ENCODE measurements at regions not wholly inside any gene's neighbourhood (a gene's known extent, or its start where the extent isn't known, plus 50 kb on each side); places are given as distances from the start of the nearest gene placed in this dataset.

DNA sequence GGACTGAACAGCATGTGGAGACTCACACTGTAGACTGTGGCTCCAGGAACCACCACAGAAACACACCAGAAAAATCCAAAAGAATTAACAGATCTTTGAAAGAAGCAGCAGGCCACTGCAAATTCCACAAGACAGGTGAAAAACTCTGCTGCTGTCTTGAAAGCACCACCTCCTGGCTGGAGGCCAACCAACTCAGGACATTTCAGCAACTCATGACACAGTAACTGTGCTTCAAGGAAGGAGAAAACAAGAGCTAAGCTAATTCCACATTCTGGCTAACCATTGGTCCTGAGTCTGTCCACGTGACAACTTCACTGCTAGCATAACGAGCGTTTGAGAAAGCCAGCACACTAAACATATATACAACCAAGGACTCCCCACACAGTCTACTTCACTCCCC, 625.1 kb downstream of the PRELID2 start:
- H3K4me1 ChIP-seq (replicated peaks in 1 of 2; ENCODE audit: control insufficient read depth in 2 of 2, insufficient read depth in 2 of 2, low read length in 2 of 2): no peaks in the 10 kb centered on the region
- H4K20me1 ChIP-seq (replicated peaks; ENCODE audit: control insufficient read depth, insufficient read depth, low read length): no peaks in the 10 kb centered on the region
- ATAC-seq (no peak), DNase-seq (ENCODE audit: extremely low read depth in 1 of 4, low spot score in 3 of 4) (no peak), FAIRE-seq (no peak)
- no peaks in the 10 kb centered on the region for H3K9me1 ChIP-seq (ENCODE audit: control insufficient read depth, insufficient read depth, low read length)
- no peaks in the 10 kb centered on the region for H3K27me3 ChIP-seq (ENCODE audit: control insufficient read depth in 2 of 2, insufficient read depth in 2 of 2, low read length in 2 of 2)
- in situ Hi-C loops (cut with MboI): no loop called here
- 0 out of 2 replicates have a peak, but pooled peaks cover 2% of the 10 kb centered on the region for H3K9me3 ChIP-seq (replicated peaks; ENCODE audit: control insufficient read depth, insufficient read depth, low read depth, low read length)
- ChIA-PET POLR2A (no interaction called here), CTCF (ENCODE audit: low intra/inter-chr PET ratio) (no interaction called here)
- no peak overlapping the region for H3K4me2 ChIP-seq (ENCODE audit: insufficient read depth, low read length)
- no peak overlapping the region for H3K9ac ChIP-seq (ENCODE audit: insufficient read depth in 1 of 2, low read depth in 2 of 2, low read length in 2 of 2)
- no TSS peak for BruUV-seq (replicated peaks)
- H3K4me3 ChIP-seq: no peak overlapping the region
- 0% methylated on average over 3 of the region's 3 CpGs for WGBS (ENCODE audit: insufficient coverage, low coverage, missing lambda C conversion rate)
- no peaks in the 10 kb centered on the region for H3K79me2 ChIP-seq (ENCODE audit: control insufficient read depth, insufficient read depth, low read length)
- intact Hi-C loops (cut with micrococcal nuclease): no loop called here
- H3K36me3 ChIP-seq (ENCODE audit: control insufficient read depth, insufficient read depth, low read length): no peaks in the 10 kb centered on the region
- H3K27ac ChIP-seq (ENCODE audit: extremely low read depth, low read depth, low read length): no peak overlapping the region
- no peak overlapping the region for H2AFZ ChIP-seq (ENCODE audit: low read depth, low read length)
- TF ChIP-seq ZNF407 (IDR thresholded peaks at IDR 0.05; ENCODE audit: low read depth) (no peak), CAMTA2 (CRISPR knock-in tag; conservative IDR thresholded peaks at IDR 0.05) (no peak), NEUROD1 (IDR thresholded peaks at IDR 0.05; ENCODE audit: borderline replicate concordance, low read depth, low read length, partially characterized antibody) (no peak), CHD4 (IDR thresholded peaks at IDR 0.05; ENCODE audit: insufficient read depth, insufficient replicate concordance, low read depth, low read length, poor library complexity, severe bottlenecking) (no peak), KHSRP (IDR thresholded peaks at IDR 0.05) (no peak), GTF2B (IDR thresholded peaks at IDR 0.05; ENCODE audit: extremely low read depth, insufficient read length) (no peak), PTTG1 (tag; IDR thresholded peaks at IDR 0.05; ENCODE audit: low read depth) (no peak), ZFP30 (CRISPR knock-in tag; IDR thresholded peaks at IDR 0.05; ENCODE audit: borderline replicate concordance) (no peak), GTF2A2 (tag; IDR thresholded peaks at IDR 0.05) (no peak), FUS (optimal IDR thresholded peaks at IDR 0.05; ENCODE audit: low read depth, low read length) (no peak), NUFIP1 (IDR thresholded peaks at IDR 0.05; ENCODE audit: partially characterized antibody) (no peak), SMARCA4 (IDR thresholded peaks at IDR 0.05) (no peak), MEF2D (tag; conservative IDR thresholded peaks at IDR 0.05; ENCODE audit: low read depth) (no peak)

Measured in K562 (cell line).